KBM-7 (cell line): ENCODE measurements at regions not wholly inside any gene's neighbourhood (a gene's known extent, or its start where the extent isn't known, plus 50 kb on each side); places are given as distances from the start of the nearest gene placed in this dataset.
A peak's percentile ranks its signal among the peaks of the same experiment; 100 is the strongest.

ENCODE experiments used
- DNase-seq: peaks from one replicate; pipeline ENCODE4 v3.0.0-alpha.2; 2015
- in situ Hi-C: fragments of 300-500 bp; cut with MboI; formaldehyde crosslinking; loops from 2 replicates; pipeline ENCODE4 v1.14.3; 2020; ENCODE audit warnings: low sequenced_read_pairs, low pct_unique_long_range_greater_than_20kb, mixed read lengths

DNA sequence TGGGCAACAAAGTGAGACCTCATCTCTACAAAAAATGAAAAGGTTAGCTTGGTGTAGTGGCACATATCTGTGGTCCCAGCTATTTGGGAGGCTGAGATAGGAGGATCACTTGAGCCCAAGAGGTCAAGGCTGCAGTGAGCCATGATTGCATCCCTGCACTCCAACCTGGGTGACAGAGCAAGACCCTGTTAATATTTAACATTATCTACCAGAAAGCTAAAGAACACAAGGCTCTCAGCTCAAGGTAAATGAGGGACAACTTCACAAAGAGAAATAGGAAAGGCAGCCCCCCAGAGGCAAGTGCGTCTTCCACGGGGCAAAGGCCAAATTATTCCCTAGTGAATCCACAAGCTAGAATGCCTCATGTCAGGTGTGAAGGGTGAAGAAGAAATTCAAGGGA lies 109.6 kb upstream of the PFKP start:
- no peak for DNase-seq
- in situ Hi-C loops = no loop called here

- no peak for DNase-seq
- in situ Hi-C loops = no loop called here
Observed at GRCh38 chr10:2955064-2955463, 112.3 kb upstream of the PFKP start.

- DNase-seq = no peak
- in situ Hi-C loops = no loop called here
Observed at GRCh38 chr10:2953495-2953894, 113.9 kb upstream of the PFKP start.

DNA sequence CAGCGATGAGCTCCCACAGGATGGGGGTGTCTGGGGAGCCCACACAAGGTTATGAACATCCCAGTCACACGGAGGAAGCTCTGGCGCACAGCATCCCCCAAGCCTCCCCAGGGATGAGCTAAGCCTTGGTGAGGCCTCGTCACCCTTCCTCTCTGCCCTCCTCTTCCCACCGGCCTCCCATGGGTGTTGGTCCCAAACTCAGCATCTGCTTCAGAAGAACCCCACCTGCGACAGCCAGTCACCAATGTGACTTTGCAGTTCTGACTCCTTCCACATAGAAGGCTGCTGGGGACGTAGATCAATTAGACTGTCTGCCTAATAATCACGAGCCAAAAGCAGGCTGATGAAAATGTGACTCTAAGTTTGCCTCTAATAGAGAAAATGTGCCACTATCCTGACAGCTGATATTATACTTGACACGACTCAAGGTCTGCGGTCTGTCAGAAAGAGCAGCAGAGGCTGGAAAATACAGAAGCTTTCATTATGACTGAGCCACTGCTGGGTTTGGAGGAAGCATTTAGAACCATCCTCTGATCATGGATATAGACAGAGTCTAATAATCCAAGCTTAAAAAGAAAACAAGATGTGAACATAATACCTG lies 116.0 kb upstream of the PFKP start:
- DNase-seq = no peak
- in situ Hi-C loops = no loop called here

GRCh38 chr10:2950546-2950945 lies 116.8 kb upstream of the PFKP start:
- in situ Hi-C loops = no loop called here
- DNase-seq = no peak

DNA sequence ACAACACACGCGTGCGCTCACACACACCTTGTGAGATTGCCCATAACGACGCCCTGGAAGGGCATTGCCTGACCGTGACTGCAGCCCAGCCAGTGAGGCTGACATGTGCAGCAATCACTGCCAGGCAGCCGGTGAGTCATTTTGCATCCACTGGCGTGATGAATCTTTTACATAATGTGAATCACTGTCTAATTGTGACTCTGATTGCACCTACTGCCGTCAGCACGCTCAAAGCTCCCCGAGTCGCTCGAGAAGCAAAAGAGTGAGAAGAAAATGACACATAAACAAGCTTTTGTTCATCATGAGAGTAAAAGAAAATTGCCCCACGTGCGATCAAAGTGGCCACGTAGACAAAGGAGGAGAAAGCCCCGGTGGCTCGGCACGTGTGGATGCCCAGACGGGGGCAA lies 117.4 kb upstream of the PFKP start:
- in situ Hi-C loops = no loop called here
- no peak for DNase-seq

GRCh38 chr10:2949221-2949947 lies 118.0 kb upstream of the PFKP start:
- no peak for DNase-seq
- in situ Hi-C loops = no loop called here

- in situ Hi-C loops = no loop called here
- no peak for DNase-seq
Observed at GRCh38 chr10:2948127-2948854, 119.1 kb upstream of the PFKP start.

DNA sequence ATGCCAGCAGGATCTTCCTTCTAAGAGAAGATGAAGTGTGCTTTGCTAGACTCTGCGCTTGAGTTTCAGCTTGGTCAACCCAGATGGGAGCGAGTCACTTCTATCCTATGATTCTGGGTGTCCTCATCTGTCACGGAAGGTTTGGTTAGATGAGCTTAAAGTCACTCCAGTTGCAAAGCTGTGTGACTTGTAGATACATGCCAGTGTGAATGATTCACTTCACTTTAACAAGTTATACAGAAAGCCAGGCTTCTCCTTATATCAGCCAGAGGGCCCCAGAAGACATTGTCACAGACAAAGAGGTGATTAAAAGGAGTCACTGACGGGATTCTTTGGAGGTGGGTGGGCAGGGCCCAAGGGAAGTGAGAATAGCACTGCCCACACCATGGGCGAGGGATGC lies 122.6 kb upstream of the PFKP start:
- no peak for DNase-seq
- in situ Hi-C loops = no loop called here

- in situ Hi-C loops = no loop called here
- no peak for DNase-seq
Observed at GRCh38 chr10:2943932-2944614, 123.3 kb upstream of the PFKP start.

DNA sequence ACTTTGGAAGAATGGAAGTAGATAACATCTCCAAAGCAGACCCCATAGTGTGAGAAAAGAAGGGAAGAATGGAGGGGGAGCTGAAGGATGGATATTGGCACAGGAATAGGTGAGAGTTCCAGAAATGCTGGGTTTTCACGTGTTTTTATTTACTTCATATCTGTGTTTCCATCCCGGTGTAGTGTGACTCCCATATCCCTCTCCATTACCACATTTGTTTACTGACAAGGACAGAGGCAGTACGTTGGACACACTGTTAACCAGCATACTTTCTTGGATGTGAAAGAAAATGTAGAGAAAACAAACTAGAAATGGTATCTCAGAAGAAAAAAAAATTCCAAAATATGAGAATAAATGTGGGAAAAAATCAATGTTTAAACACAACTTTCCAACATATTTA lies 124.4 kb upstream of the PFKP start:
- in situ Hi-C loops = no loop called here
- no peak for DNase-seq

- in situ Hi-C loops = no loop called here
- no peak for DNase-seq
Observed at GRCh38 chr10:2938869-2939268, 128.5 kb upstream of the PFKP start.

- no peak for DNase-seq
- in situ Hi-C loops = no loop called here
Observed at GRCh38 chr10:2936816-2937215, 130.5 kb upstream of the PFKP start.

DNA sequence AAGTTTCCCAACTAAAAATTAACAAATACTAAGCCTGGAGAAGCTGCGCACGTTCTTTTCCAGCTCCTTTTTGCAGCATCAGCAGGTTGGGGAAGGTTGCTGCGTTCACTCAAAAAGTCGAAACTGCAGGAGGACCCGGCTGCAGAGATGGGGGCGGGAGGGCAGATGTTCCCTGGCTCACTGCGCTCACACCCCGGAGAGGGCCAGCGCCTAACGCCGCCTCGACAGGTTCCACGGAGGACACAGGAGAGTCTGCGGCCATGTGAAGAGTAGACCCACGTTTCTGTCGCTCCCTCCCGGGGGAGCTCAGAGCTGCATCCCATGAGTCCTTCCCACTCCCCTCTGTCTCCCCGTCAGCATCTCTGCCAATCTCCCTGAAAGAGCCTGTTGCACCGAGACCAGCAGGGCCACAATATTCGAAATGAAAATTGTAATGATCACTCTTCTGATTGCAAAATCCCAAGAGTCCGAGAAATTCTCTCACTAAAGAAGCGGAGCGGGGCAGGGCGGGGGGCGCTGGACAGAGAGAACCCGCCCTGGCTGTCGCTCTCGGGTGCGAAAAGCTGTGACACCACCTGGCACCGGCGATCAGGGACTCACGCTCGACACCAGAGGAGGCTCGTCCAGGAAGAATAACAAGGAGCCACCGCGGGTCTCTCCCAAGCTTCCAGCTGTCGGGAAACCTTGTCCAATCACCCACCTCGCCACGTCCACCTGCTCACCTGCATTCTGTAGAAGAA lies 131.5 kb upstream of the PFKP start:
- in situ Hi-C loops = no loop called here
- DNase-seq = no peak

- in situ Hi-C loops = no loop called here
- DNase-seq = peak; percentile 48
Observed at GRCh38 chr10:2933924-2934323, 133.4 kb upstream of the PFKP start.

DNA sequence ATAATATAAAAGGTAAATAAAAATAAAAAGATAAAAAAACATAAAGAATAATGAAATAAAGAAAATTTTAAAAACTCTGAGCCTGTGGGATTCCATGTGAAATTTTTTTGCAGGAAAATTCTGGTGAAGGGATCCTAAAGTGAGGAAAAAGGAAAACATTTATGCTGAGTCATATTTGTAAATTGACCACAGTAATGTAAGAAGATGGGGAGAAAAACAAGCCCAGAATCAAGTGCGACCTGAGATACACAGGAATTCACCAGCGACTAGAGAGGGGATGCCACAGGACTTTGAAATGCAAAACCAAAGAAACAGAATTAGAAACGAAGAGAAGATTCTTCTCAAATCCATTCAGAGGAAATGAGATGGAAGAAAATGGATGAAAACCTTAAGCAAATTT lies 133.8 kb upstream of the PFKP start:
- in situ Hi-C loops = no loop called here
- DNase-seq = no peak

- no peak for DNase-seq
- in situ Hi-C loops = no loop called here
Observed at GRCh38 chr10:2933071-2933470, 134.3 kb upstream of the PFKP start.

- in situ Hi-C loops = no loop called here
- DNase-seq = no peak
Observed at GRCh38 chr10:2929480-2930258, 137.7 kb upstream of the PFKP start.
